NCI-H226 (cell line): ENCODE measurements at regions not wholly inside any gene's neighbourhood (a gene's known extent, or its start where the extent isn't known, plus 50 kb on each side); places are given as distances from the start of the nearest gene placed in this dataset.
"Not testable (repeated sequence)": the region's sequence is repeated elsewhere in the genome, so short reads cannot be mapped to it uniquely, and the experiment has no call there.

Experiments used
- DNase-seq: peaks from one replicate; pipeline ENCODE4 v3.0.0-alpha.2; 2015

DNA sequence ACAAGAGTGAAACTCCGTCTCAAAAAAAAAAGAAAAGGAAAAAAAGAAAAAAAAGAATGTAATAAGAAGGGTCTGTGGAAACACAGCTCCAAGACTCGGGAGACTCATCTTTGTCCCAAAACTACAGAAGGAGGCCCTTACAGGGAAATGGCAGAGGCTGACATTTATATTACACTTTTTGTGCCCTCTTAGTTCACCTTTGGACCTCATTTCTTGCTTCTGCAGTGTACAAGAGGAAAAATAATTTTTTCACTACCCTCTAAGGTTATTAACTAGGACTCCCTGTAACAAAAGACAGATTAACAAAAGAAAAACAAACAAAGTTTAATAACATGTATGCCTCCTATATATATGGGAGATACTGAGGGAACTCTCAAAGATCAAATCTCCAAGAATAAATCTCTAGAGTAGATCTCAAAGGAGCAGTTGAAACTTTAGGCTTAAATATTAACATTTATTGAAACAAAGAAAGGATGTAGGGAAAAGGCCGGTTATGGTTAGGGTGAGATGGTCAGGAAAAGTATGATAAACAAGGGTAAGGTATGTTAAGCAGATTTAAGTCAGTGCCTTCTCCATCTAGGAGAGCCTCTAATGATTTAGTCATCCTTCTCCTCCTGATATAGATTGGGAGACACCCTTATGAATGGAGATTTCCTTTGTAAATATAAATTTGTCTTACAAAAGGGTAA is 121.3 kb upstream of the JADE1 start:
- no peak for DNase-seq

DNA sequence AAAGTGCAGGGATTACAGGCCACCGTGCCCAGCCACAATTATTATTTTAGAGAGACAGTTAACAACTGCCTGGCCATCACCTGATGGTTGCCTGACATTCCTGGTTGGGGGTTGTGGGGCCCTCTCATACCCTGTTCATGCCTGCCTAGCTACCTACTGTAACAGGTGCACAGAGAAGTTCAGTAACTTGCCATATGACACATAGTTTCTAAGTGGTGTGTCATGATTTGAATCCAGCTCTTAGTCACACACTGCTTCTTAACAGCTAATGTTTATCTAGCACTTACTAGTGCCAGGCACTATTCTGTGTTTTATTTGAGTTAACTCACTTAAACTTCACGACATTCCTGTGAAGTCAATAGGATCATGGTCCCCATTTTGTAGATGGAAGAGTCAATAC is 122.7 kb upstream of the JADE1 start:
- DNase-seq = no peak

DNA sequence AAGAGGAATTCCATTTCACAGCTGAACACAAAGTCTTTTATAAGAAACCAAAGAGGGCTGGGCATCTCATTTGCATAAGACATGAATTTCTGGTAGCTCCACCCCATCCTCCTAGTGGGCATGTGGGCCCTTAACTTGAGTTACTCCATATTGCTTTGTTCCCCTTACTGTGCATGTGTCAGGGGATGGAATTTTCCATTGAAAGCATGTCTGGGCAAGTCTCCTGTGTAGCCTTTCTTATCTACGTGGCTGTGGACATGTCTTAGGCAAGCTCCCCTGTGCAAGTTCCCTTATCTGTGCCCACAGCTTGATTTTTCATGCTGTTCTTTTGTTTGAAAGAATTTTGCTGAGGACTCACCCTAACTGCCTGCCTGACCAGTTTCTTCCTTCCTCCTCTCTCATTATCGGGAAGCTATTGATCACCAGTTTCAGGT is 123.5 kb upstream of the JADE1 start:
- peak; percentile 37 for DNase-seq

DNA sequence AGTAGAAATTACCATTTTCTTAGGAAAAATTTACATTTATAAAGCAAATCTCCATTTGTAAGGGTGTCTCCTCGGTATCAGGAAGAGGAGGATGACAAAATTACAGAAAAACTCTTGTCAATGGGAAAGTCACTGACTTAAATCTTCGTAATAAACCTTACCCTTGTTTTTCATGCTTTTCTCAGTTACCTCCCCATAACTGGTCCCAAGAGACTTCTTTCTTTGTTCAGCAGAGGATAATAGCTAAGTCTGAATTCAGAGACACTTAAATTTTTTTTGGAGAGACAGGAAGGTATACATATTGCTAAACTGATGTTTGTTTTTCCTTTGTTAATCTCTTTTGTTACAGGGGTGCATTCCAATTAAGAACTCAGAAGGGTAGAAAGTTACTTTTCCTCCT is 125.5 kb upstream of the JADE1 start:
- DNase-seq = no peak

DNA sequence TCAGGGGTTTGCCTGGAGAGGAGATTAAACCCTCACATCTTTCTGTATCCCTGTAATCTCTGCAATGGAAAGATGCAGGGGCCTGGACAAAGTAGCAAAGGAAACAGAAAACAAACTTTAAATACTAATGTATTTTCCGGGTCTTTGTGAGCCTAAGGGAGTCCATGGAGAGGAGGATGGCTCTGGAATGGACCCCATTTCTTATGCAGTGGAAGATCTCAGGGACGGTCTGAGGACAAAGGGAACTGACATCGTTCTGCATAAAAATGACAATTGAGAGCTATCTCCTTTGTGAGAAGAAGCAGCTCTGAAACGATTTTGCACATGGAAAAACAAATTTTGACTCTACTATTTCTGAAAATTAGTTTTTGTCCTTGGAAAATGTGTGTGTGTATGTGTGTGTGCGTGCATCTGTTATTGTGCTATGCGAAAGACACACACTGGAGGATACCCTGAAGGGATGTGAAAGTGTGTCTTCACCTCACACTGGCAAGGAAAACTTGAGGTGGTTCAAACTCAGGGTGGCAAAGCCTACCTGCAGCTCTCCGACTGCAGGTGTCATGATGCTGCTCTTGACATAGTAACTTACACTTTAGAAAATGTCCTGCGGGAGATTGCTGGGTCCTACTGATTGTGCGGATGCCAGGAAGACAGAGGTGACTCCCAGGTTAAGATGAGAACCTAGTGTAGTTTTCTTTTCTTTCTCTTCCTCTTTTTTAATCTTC is 126.4 kb upstream of the JADE1 start:
- no peak for DNase-seq

DNA sequence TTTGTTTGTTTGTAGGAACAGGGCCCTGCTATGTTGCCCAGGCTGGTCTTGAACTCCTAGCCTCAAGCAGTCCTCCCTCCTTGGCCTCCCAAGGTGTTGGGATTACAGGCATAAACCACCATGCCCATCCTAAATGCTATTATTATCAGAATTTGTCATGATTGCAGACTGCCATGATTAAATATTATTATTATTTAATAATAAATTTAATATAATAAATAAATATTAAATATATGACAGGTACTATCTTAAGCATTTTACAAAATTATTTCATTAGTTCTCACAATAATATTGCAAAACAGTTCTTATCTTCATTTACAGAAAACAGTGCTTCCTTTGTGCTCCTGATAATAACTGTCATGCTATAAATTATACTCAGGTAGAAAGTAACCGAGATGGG is 133.4 kb upstream of the JADE1 start:
- DNase-seq = no peak

DNA sequence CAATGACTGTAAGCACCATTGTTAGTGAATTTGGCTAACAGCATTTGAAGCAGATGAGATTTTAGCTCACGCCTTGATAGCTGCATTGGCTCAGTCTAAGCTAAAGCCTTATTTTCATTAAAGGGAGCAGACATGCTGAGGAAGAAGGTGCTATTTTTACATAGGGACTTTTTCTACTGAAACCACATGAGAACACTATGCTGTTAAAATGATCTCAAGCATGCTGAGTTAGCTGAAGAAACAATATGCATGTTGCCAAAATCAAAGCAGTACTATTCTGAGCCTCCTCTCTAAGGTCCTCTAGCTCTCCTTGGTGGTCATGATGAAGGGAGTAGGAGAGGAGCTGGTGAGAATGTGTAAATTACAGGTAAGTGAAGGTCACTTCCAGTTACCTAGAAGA is 134.4 kb upstream of the JADE1 start:
- DNase-seq = no peak

DNA sequence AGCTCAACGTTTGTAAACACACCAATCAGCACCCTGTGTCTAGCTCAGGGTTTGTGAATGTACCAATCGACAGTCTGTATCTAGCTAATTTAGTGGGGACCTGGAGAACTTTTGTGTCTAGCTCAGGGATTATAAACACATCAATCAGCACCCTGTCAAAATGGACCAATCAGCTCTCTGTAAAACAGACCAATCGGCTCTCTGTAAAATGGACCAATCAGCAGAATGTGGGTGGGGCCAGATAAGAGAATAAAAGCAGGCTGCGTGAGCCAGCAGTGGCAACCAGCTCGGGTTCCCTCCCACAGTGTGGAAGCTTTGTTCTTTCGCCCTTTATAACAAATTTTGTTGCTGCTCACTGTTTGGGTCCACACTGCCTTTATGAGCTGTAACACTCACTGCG is 136.3 kb upstream of the JADE1 start:
- not testable (repeated sequence) for DNase-seq

DNA sequence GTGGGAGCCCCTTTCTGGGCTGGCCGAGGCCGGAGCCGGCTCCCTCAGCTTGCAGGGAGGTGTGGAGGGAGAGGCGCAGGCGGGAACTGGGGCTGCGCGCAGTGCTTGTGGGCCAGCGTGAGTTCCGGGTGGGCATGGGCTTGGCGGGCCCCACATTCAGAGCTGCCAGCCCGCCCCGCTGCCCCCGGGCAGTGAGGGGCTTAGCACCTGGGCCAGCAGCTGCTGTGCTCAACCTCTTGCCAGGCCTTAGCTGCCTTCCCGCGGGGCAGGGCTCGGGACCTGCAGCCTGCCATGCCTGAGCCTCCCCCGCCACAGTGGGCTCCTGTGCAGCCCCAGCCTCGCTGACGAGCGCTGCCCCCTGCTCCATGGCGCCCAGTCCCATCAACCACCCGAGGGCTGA is 136.9 kb upstream of the JADE1 start:
- not testable (repeated sequence) for DNase-seq

DNA sequence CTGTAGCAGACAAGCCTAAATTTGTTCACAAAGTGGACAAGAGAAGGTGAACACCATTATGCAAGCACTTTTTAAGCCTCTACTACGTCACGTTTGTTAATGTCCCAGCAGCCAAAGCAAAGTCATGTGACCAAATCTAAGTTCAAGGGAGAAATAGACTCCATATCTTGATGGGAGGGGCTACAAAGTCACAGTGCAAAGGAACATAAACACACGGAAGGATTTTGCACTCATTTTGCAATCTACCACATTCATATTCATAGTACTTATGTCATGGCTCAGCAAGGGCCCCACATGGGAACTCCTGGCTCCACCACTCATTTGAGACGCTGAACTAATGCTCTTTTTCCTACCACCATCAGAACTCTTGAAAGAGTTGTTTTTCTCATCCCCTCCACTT is 139.0 kb upstream of the JADE1 start:
- DNase-seq = no peak

DNA sequence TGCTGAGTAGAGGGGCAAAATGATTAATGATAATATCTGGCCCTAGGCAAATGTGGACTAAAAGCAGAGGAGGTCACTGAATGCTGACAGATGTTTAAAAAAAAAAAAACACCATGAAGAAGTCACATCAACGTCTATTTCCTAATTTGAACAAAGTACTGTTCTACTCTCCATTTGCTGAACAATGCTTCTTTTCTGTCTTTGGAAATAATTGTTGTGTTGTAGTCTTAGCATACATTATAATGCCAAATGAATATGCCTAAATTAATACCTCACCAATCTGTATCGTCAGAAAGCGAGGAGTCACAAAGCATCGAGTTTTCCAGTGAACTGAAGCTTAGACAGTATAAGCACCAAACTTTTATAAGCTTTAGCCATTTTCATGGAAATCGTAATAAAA is 140.9 kb upstream of the JADE1 start:
- DNase-seq = no peak

DNA sequence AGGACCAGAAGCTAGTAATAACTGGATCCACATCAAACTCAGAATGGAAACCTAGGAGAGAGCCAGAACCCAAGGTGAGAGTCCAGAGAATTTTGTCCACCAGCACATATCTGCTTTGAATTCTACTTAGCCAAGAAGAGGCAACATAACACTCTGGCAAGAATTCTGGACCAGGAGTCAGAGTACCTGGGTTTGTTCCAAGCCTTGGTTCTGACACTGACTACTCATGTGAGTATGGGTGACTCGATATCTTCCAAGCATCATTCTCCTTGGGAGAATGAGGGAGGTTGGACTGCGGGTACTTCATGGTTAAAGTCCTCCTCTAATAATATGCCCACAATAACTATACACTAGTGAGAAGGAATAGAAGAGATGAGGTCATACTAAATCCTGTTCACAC is 144.0 kb upstream of the JADE1 start:
- DNase-seq = no peak

DNA sequence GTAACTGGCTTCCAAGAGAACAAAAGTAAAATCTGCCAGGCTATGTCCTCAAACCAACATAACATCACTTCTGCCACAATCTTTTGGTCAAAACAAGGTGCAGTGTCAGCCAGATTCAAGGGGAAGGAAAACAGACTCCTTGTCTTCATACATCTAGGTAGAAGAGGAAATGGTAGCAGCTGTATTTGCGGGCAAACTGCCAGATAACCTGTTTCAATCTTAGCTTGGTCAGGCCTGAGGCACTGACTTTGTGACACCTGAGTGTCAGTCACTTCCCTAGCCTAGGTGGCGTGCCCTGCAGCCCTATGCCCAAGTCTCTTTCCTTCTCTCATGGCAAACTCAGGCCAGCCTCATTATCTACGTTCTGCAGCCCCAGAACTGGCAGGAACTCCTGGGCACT is 146.2 kb upstream of the JADE1 start:
- DNase-seq = no peak

DNA sequence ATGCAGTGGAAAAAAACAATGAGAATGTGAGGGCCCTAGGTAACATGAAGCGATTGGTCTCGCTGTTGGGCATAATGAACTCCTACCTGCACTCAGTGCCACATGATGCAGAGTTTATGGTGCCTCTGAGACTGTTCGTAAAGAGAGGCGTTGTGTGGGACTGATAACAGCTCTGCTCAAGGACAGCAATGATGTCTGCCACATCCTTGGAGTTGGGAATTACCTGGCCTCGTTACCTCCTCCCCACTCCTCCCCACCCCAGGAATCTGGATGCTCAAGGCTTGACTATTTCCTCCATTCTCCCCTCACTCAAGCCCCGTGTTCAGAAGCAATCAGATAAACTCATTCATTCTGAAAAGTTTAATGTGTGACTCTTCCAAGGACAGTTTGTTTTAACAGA is 148.0 kb upstream of the JADE1 start:
- no peak for DNase-seq

DNA sequence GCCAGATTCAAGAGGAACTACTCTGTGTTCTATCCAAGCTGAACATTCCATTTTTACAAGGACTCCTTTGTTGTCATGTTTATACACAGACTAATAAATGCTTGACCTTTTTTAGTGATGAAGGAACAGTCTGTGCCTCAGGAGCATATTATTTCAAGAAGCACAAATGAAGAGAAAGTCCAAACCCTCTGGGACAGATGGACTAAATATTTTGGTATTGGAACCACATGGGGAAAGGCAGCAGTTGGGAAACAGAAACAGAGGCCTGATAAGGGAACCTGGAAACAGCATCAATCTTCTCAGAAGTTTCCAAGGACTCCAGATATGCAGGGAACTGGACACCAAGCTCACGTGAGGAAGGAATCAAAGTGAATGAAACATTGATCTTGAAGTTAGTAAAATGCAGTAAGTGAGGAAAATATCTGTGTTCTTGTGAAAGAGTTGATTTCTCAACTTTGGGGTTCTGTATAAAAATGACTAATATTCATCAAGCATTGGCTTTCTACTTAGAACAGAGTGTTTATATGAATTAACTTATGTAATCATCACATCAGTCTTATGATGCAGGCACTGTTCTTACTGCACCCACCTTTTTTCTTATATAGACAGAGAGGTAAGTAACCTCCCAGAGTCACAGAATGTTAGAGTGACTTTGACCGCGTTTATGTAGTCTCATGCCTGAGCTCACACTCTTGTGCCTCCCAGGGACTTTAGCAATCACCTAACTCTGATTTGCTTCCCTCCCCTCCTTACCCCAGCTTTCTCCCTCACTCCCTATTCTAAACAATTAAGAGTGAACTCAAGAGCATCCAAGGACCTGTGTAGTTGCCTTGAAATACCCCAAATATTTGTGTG is 148.9 kb upstream of the JADE1 start:
- DNase-seq = peak; percentile 8

DNA sequence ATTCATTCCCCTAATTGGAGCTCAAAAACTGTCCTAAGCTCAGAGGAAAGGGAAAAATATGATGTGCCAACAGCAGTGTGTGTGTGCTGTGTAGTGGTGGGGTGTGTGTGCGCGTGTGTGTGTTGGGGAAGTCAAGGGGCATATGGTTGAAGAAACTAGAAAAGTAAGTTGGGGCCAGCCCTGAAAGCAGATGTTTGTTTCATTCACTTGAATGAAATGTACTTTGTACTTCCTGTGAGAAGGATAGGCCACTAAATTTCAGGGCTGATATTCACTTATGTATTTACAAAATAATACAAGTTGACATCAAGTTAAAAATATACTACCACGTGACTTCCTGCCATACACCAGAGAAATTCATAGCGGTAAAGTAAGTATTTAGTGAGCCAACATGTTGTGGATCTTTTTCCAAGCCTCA is 151.3 kb upstream of the JADE1 start:
- DNase-seq = no peak

DNA sequence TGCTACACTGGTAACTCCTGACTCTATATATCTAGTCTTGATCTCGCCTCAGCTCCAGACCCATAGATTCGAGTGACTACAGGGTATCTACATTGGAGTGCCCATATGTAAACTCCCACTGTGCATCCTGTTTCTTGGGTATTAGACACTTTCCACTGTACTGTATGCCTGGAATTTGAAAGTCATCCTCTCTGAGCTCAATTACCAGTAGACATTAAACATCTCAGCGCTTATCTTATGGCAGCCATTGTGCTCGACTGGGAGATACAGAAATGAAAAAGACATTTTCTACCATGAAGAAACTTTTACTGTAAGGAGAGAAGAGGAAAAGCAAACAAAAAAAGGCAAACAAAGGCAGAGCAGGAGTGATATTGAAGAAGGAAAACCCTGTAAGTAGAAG is 151.9 kb upstream of the JADE1 start:
- no peak for DNase-seq

DNA sequence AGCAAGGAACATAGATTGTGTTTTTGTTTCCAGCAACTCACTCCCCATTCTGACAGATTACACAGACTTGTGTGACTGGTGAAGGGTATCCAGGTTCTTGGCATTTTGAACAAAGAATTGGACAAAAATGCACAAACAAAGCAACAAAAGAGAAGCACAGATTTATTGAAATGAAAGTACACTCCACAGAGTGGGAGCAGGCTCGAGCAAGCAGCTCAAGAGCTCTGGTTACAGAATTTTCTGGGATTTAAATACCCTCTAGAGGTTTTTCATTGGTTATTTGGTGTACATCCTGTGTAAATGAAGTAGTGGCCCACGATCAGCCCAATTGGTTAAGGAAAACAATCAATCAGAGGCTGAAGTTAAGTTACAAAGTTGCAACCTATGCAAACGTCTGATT is 155.0 kb upstream of the JADE1 start:
- no peak for DNase-seq

DNA sequence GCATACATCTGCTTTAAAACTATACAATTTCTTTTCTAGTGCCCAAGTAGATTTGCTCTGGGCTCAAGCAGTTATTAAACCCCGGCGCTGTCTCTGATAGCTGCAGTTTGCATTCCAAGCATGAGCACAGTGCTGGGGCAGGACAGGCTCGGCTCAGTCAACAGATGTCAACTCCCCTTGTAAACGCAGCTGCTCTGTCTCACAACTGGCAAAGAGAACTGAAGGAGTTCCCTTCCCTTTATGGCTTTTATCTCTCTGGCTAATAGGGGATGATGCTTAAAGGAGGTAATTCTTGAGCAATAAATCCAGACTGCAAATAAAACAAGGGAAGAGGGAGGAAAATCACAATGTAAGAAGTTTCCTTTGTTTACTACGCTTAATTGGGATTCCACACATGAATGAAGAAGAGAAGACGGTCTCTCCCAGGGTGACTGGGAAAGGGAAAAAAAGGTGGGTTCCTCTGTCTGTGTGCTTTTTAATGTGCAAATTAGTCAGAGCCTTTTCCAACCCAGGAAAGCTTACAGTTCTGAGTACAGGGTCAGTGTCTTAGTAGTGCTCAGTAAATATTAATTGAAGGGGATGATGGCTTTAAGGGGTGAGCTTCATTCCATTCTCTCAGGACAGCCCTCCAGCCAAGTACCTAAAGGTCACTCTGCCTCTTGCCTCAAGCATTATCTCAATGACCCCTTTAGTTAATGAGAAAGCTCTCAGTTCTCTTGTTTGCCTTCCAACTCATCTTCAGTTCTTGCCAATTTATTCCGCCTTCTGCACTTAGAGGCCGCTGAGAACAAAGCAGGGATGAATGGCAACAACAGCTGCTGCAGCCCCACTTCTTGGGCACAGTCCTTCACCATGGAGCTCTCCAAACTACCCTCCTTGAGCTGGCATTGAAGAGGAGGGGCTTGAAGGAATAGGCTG is 155.7 kb upstream of the JADE1 start:
- no peak for DNase-seq

DNA sequence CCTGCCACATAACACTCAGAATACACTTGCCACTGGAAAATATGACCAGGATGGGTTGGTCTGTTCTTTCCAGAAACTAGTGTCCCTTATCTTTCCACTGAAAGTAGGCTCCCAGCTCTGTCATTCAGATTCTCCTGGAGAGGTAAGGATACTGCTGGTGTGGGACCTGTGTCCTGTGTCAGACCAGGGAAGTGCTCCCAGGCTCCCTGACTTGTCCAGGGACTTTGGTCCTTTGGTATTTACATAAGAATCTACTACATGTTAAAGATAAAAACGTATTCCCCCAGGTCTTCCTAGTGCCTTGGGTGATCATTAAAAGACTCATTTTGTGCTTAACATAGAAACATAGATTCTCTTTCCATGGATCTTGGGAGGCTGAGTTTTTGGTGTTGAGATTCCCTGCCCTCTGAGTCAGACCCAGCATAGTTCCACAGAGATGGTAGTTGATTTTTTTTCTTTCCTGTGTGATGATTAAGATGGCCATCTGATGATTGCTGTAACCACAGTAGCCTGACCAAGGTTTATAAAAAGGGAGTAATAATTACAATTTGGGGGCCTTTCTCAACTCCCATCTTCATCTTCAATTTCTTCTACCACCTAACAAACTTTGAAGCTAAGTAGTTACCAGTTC is 159.8 kb upstream of the JADE1 start:
- peak; percentile 33 for DNase-seq

DNA sequence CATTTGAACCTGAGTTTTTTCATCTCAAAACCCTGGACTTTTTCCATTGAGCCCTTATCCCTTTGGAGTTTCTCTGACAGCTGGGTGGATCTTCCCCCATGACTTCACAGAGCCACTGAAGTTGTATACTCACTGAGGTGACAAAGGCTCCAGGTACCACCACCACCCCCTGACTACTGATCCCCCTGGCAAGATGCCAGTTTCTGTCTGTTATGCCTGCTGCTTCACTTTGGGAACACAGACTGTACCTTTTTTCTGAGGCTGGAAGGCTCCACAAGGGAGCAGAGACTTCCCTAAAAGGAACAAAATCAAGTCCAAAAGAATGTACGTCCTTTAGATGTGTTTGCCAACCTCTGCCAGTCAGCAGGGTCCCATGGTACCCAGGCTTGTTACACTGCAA is 160.3 kb upstream of the JADE1 start:
- DNase-seq = no peak

DNA sequence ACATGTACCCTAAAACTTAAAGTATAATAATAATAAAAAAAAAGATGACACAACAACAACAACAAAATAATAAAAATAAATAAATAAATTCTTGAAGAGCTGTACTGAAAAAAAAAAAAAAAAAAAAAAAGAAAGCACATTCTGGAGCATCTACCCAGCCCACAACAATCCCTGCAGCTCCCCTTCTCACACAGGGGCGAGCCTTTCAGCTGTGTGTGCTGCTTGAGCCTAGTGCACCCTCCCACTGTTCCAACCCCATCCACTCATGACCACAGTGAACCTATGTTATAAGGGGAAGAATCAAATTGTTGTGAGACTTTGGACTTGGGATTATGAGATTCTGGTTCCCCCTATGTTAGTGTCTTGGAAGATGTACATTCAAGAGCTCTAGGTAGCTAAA is 161.5 kb upstream of the JADE1 start:
- no peak for DNase-seq
